ENCODE measurements at regions not wholly inside any gene's neighbourhood (a gene's known extent, or its start where the extent isn't known, plus 50 kb on each side); places are given as distances from the start of the nearest gene placed in this dataset.

DNA sequence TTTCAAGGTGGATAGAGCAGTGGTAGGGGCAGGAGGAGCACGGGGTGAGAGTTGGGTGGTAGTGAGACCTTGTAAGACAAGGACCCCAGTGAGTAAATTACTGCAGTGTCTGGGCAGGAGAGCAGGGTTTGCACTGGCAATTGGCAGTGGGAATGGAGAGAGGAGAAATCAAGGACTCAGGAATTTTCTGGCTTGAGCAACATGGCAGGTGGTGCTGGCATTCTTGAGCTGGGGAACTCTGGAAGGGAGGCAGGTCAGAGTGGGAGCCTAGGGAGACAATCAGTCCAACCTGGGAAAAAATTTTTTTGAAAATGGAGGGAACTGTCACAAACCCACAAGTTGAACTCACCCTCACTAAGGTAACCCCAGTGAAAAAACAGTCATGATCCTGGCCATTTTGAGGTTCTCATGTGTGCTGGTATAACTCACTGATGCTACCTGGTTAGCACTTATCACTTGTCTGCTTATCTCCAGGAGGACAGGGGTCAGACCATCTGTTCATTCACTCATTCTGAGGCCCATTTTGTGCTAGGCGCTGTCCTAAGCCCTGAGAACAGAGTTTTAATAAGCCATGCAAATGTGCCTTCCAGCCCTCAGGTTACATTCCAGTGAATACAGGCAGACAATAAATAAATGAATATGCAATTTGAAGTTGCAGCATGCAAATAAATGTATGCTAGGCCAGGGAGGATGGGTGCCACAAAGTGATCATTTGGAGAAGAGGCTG is 92.2 kb upstream of the SEC11C start:
- H3K4me3 ChIP-seq (ENCODE audit: low read length) = no peak overlapping the region
- no peak for DNase-seq (ENCODE audit: low read depth)
- TF ChIP-seq, protein P1, sequence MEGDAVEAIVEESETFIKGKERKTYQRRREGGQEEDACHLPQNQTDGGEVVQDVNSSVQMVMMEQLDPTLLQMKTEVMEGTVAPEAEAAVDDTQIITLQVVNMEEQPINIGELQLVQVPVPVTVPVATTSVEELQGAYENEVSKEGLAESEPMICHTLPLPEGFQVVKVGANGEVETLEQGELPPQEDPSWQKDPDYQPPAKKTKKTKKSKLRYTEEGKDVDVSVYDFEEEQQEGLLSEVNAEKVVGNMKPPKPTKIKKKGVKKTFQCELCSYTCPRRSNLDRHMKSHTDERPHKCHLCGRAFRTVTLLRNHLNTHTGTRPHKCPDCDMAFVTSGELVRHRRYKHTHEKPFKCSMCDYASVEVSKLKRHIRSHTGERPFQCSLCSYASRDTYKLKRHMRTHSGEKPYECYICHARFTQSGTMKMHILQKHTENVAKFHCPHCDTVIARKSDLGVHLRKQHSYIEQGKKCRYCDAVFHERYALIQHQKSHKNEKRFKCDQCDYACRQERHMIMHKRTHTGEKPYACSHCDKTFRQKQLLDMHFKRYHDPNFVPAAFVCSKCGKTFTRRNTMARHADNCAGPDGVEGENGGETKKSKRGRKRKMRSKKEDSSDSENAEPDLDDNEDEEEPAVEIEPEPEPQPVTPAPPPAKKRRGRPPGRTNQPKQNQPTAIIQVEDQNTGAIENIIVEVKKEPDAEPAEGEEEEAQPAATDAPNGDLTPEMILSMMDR (conservative IDR thresholded peaks at IDR 0.05; ENCODE audit: low read depth, low read length) = no peak

- no peak overlapping the region for H3K4me3 ChIP-seq (ENCODE audit: low read length)
- TF ChIP-seq, protein P1 (conservative IDR thresholded peaks at IDR 0.05; ENCODE audit: low read depth, low read length) = no peak
- DNase-seq (ENCODE audit: low read depth) = no peak
Observed at GRCh38 chr18:59048048-59048363, 91.7 kb upstream of the SEC11C start.

DNA sequence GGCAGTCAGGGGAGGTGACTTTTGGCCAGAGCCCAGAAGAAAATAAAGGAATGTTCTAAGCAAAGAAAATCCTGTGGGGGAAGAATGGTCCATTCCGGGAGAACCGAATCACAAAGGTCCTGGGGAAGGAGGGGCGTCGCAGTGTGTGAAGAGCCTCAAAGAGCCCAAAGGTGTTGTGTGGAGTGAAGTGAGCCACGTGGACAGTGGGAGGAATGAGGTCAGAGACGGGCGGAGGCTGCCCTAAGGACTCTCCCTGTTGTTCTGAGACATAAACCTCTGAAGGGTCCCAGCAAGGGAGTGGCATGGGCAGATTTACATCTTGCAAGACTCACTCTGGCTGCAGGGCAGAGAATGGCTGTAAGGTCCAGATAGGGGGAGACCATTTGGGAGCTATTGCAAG is 91.3 kb upstream of the SEC11C start:
- H3K4me3 ChIP-seq (ENCODE audit: low read length) = no peak overlapping the region
- TF ChIP-seq, protein P1 (conservative IDR thresholded peaks at IDR 0.05; ENCODE audit: low read depth, low read length) = no peak
- no peak for DNase-seq (ENCODE audit: low read depth)

DNA sequence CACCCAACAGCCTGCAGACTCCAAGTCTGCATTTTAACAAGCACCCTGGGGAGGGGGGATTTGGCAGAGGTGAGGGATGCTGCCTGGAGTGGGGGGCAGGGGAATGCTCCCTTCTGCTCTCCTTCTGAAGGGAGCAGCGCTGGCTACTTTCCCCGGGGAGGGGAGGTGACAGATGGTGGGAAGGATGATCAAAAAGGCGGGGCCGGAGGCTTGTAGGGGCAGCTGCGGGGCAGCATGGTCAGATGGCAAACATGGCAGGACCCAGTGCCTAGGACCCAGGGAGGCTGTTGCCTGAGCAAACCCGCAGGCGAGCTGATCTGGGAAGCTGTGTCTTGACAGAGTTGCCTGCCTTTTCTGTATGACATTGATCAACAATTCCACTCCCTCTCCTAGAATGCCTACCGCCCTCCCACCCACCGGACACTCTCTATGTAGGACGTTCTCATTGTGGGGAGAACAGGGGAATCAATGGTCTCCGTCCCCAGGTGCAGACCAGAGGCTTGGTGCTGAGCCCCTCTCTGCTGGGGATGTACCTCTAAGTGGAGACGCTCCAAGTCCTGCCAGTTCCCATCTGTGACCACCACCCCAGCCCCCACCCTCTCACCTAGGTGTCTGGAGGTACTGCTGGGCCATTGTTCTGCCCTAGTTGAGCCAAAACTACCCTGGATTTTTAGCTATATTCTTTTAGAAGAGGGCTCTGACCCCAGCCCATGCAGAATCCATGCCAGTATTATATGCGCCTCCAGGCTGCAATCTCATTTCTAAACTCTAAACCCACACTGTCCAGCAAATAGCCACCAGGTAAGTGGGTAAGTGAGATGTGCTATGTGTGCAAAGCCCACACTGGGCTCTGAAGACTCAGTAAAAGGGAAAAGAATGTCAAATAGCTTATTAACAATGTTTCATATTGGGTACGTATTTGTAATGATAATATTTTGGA is 89.7 kb upstream of the SEC11C start:
- DNase-seq (ENCODE audit: low read depth) = no peak
- no peak overlapping the region for H3K4me3 ChIP-seq (ENCODE audit: low read length)
- TF ChIP-seq, protein P1 (conservative IDR thresholded peaks at IDR 0.05; ENCODE audit: low read depth, low read length) = no peak

GRCh38 chr18:59050661-59051057 is 89.0 kb upstream of the SEC11C start:
- TF ChIP-seq, protein P1 (conservative IDR thresholded peaks at IDR 0.05; ENCODE audit: low read depth, low read length) = no peak
- H3K4me3 ChIP-seq (ENCODE audit: low read length) = no peak overlapping the region
- DNase-seq (ENCODE audit: low read depth) = no peak

GRCh38 chr18:59051470-59052165 is 88.1 kb upstream of the SEC11C start:
- DNase-seq (ENCODE audit: low read depth) = no peak
- TF ChIP-seq, protein P1 (conservative IDR thresholded peaks at IDR 0.05; ENCODE audit: low read depth, low read length) = no peak
- no peak overlapping the region for H3K4me3 ChIP-seq (ENCODE audit: low read length)

Data from retinal pigment epithelial cell (primary cell).